Heart left ventricle (tissue), 13 donors: ENCODE measurements at regions not wholly inside any gene's neighbourhood (a gene's known extent, or its start where the extent isn't known, plus 50 kb on each side); places are given as distances from the start of the nearest gene placed in this dataset.

ENCODE experiments used
- CTCF ChIP-seq, 12 donors: fragments of 200-600 bp; sonication (generic) in 4 of 12; IDR thresholded peaks; one replicate each; pipeline versions ENCODE4 v1.5.0 to v1.8.0; 2018 to 2022; ENCODE audit warnings: antibody characterized with exemption in 12 of 12, mild to moderate bottlenecking in 5 of 12
- POLR2A ChIP-seq, 2 donors: fragments of 450-650 bp; IDR thresholded peaks; one replicate each; pipeline ENCODE4 v1.6.1; 2017; ENCODE audit warnings: antibody characterized with exemption in 2 of 2, mild to moderate bottlenecking in 2 of 2, moderate library complexity in 2 of 2
- donor health status: ischemic (EF 13 %, LVEDD 7.1; RV severe dilation, severe dysfunction).
- donor health status: DM: no; HTN: yes; CAD: no.
- donor health status: DM: no; HTN: no; CAD: no.
- donor health status: ischemic (EF 25% LVEDD 6.9; RV normal size, moderate dysfunction).
- donor health status: ischemic (EF 25% LVEDD 5.7; RV mildly dilated, moderate dysfunction).
- donor health status: ischemic (EF 35%, LVEDD 5.7; RV mildly dilated, moderate dysfunction).
- donor health status: nonischemic (EF 11% LVEDD 7.7; RV severe dilation, severe dysfunction).
- donor health status: DM: yes; HTN: yes; CAD: no.
- donor health status: PGD.
- donor health status: ischemic (EF 29% LVEDD 5.4; RV normal size, mild dysfunction).
- donor health status: nonischemic (EF 23%, LVEDD 6.1; RV moderate dilation, normal function).

- TF ChIP-seq CTCF (IDR thresholded peaks at IDR 0.05): no peak
- TF ChIP-seq POLR2A (IDR thresholded peaks at IDR 0.05): no peak
These were observed 50.6 kb upstream of the LOC128125822 start for GRCh38 chr6:63521475-63522210.
